RCC 7860 (cell line): ENCODE measurements at regions not wholly inside any gene's neighbourhood (a gene's known extent, or its start where the extent isn't known, plus 50 kb on each side); places are given as distances from the start of the nearest gene placed in this dataset.

Experiments used
- DNase-seq: peaks from one replicate; pipeline ENCODE4 v3.0.0-alpha.2; 2015; ENCODE audit warnings: low spot score
- FAIRE-seq: peaks from 2 replicates; lab custom pipeline; 2012; peaks lifted over from hg19 to GRCh38; lab: Jason Lieb, UNC

- DNase-seq: no peak
- FAIRE-seq: no peak
Measured at GRCh38 chr2:43088143-43089073, 138.0 kb downstream of the ZFP36L2 start.

GRCh38 chr2:43087413-43087812, 139.0 kb downstream of the ZFP36L2 start:
- FAIRE-seq (no peak), DNase-seq (no peak)

GRCh38 chr2:43086451-43087221, 139.8 kb downstream of the ZFP36L2 start:
- DNase-seq: peak; percentile 97
- FAIRE-seq: peak; percentile 94

- FAIRE-seq (no peak), DNase-seq (no peak)
Measured at GRCh38 chr2:43085929-43086328, 140.5 kb downstream of the ZFP36L2 start.

GRCh38 chr2:43085505-43085904, 140.9 kb downstream of the ZFP36L2 start:
- DNase-seq (no peak), FAIRE-seq (no peak)

- DNase-seq: no peak
- FAIRE-seq: no peak
Measured at GRCh38 chr2:43084699-43085091, 141.7 kb downstream of the ZFP36L2 start.

- FAIRE-seq: peak; percentile 7
- peak; percentile 78 for DNase-seq
Measured at GRCh38 chr2:43083710-43084698, 142.4 kb downstream of the ZFP36L2 start.

- FAIRE-seq (no peak), DNase-seq (no peak)
Measured at GRCh38 chr2:43082903-43083677, 143.3 kb downstream of the ZFP36L2 start.

- FAIRE-seq (peak; percentile 67), DNase-seq (peak; percentile 81)
Measured at GRCh38 chr2:43082111-43082894, 144.1 kb downstream of the ZFP36L2 start.

GRCh38 chr2:43081131-43081765, 145.2 kb downstream of the ZFP36L2 start:
- DNase-seq (no peak), FAIRE-seq (no peak)

- no peak for FAIRE-seq
Measured at GRCh38 chr2:43080571-43081021, 145.8 kb downstream of the ZFP36L2 start.

GRCh38 chr2:43078781-43079755, 147.3 kb downstream of the ZFP36L2 start:
- DNase-seq: no peak
- no peak for FAIRE-seq

More at GRCh38 chr2:43080571-43081021, 145.8 kb downstream of the ZFP36L2 start:
- DNase-seq: no peak

- FAIRE-seq (no peak), DNase-seq (no peak)
Measured at GRCh38 chr2:43078301-43078700, 148.1 kb downstream of the ZFP36L2 start.

GRCh38 chr2:43077876-43078275, 148.5 kb downstream of the ZFP36L2 start:
- FAIRE-seq (no peak), DNase-seq (no peak)

- DNase-seq: no peak
- no peak for FAIRE-seq
Measured at GRCh38 chr2:43076676-43077075, 149.7 kb downstream of the ZFP36L2 start.

GRCh38 chr2:43075811-43076585, 150.4 kb downstream of the ZFP36L2 start:
- peak; percentile 62 for DNase-seq
- FAIRE-seq: no peak
